ENCODE measurements at regions not wholly inside any gene's neighbourhood (a gene's known extent, or its start where the extent isn't known, plus 50 kb on each side); places are given as distances from the start of the nearest gene placed in this dataset.

DNA sequence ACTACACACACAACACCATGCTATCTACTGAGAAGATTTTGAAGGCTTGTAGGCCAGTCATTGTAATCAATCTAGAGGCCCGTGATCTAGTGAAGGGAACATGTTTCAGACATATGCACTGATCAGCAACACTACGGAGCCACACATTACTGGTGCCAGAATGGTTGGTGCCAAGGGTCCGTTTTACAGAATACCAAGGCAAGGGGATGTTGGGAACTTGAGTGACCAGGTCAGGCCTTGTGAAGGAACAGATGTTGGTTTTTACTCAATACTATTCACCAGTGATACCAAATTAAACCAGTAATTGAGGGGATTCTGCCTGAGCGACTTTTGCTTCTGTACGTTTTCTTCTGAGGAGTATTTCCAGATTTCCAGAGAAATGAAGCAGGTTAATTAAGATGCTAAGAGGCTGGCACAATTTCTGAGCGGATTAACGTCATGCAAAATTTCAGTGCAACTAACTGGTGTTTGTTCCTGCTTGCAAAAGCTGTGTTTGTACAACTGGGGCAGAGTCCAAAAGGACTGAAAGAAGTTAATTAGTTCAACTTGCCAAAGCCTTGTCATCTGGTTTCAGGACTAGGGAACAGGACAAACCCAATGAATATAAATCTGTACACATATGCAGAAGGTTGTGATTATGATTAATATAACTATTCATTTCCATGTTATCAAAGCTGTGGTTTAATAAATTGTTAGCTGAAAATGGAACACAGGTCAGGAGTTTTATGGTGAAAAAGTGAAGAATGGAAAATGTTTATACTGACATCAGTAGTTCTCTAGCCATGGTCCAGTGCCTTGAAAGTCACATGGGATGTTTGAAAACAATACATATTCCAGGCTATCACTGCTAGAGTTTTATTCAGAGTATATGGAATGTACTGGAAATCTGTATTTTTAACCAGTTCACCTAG is 432.1 kb upstream of the DCC start:
- no peak overlapping the region for H3K4me3 Mint-ChIP-seq
- H3K9me3 Mint-ChIP-seq: no peaks in the 10 kb centered on the region
- H3K36me3 Mint-ChIP-seq: no peaks in the 10 kb centered on the region
- POLR2A ChIA-PET: no interaction called here
- 0 out of 2 replicates have a peak, but pooled peaks cover 11% of the 10 kb centered on the region for H3K4me1 Mint-ChIP-seq
- no peaks in the 10 kb centered on the region for H3K27me3 Mint-ChIP-seq (ENCODE audit: low read depth)
- DNase-seq (ENCODE audit: low spot score) (no peak), ATAC-seq (no peak)
- TF ChIP-seq, protein P1, sequence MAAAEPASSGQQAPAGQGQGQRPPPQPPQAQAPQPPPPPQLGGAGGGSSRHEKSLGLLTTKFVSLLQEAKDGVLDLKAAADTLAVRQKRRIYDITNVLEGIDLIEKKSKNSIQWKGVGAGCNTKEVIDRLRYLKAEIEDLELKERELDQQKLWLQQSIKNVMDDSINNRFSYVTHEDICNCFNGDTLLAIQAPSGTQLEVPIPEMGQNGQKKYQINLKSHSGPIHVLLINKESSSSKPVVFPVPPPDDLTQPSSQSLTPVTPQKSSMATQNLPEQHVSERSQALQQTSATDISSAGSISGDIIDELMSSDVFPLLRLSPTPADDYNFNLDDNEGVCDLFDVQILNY (CRISPR knock-in tag; IDR thresholded peaks at IDR 0.05): no peak
- TF ChIP-seq IRF2 (CRISPR knock-in tag; IDR thresholded peaks at IDR 0.05; ENCODE audit: borderline replicate concordance, low read depth): no peak
- TF ChIP-seq, protein P2, sequence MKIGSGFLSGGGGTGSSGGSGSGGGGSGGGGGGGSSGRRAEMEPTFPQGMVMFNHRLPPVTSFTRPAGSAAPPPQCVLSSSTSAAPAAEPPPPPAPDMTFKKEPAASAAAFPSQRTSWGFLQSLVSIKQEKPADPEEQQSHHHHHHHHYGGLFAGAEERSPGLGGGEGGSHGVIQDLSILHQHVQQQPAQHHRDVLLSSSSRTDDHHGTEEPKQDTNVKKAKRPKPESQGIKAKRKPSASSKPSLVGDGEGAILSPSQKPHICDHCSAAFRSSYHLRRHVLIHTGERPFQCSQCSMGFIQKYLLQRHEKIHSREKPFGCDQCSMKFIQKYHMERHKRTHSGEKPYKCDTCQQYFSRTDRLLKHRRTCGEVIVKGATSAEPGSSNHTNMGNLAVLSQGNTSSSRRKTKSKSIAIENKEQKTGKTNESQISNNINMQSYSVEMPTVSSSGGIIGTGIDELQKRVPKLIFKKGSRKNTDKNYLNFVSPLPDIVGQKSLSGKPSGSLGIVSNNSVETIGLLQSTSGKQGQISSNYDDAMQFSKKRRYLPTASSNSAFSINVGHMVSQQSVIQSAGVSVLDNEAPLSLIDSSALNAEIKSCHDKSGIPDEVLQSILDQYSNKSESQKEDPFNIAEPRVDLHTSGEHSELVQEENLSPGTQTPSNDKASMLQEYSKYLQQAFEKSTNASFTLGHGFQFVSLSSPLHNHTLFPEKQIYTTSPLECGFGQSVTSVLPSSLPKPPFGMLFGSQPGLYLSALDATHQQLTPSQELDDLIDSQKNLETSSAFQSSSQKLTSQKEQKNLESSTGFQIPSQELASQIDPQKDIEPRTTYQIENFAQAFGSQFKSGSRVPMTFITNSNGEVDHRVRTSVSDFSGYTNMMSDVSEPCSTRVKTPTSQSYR (CRISPR knock-in tag; IDR thresholded peaks at IDR 0.05): no peak
- TF ChIP-seq, protein P3, sequence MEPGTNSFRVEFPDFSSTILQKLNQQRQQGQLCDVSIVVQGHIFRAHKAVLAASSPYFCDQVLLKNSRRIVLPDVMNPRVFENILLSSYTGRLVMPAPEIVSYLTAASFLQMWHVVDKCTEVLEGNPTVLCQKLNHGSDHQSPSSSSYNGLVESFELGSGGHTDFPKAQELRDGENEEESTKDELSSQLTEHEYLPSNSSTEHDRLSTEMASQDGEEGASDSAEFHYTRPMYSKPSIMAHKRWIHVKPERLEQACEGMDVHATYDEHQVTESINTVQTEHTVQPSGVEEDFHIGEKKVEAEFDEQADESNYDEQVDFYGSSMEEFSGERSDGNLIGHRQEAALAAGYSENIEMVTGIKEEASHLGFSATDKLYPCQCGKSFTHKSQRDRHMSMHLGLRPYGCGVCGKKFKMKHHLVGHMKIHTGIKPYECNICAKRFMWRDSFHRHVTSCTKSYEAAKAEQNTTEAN (CRISPR knock-in tag; IDR thresholded peaks at IDR 0.05): no peak
- TF ChIP-seq JAZF1 (CRISPR knock-in tag; IDR thresholded peaks at IDR 0.05): no peak
- TF ChIP-seq GABPB1 (CRISPR knock-in tag; IDR thresholded peaks at IDR 0.05): 0 out of 2 replicates have a peak, but pooled peaks have one; percentile 46
- TF ChIP-seq, protein P4, sequence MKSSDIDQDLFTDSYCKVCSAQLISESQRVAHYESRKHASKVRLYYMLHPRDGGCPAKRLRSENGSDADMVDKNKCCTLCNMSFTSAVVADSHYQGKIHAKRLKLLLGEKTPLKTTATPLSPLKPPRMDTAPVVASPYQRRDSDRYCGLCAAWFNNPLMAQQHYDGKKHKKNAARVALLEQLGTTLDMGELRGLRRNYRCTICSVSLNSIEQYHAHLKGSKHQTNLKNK (CRISPR knock-in tag; IDR thresholded peaks at IDR 0.05): no peak
- no peak overlapping the region for H3K27ac Mint-ChIP-seq
- CTCF ChIA-PET: no interaction called here

DNA sequence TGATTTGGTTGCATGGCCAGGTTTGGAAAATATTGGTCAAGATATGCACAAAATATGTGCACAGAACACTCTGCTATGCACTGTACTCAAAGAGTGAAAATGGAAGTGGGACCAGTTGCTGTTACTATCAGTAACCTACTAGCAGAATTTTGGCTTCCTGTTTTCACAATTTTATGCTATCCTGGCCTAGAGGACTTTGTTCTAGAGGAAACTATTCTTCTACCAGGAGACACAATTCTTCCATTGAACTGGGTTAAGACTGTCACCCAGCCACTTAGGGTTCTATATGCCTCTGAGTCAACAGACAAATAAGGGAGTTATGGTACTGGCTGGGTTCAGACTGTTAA is 431.4 kb upstream of the DCC start:
- H3K27me3 Mint-ChIP-seq (ENCODE audit: low read depth): no peaks in the 10 kb centered on the region
- no peaks in the 10 kb centered on the region for H3K9me3 Mint-ChIP-seq
- no peaks in the 10 kb centered on the region for H3K36me3 Mint-ChIP-seq
- H3K4me1 Mint-ChIP-seq: 0 out of 2 replicates have a peak, but pooled peaks cover 11% of the 10 kb centered on the region
- ATAC-seq (no peak), DNase-seq (ENCODE audit: low spot score) (no peak)
- CTCF ChIA-PET: no interaction called here
- TF ChIP-seq ZNF416 (CRISPR knock-in tag; IDR thresholded peaks at IDR 0.05): no peak
- TF ChIP-seq, protein P5, sequence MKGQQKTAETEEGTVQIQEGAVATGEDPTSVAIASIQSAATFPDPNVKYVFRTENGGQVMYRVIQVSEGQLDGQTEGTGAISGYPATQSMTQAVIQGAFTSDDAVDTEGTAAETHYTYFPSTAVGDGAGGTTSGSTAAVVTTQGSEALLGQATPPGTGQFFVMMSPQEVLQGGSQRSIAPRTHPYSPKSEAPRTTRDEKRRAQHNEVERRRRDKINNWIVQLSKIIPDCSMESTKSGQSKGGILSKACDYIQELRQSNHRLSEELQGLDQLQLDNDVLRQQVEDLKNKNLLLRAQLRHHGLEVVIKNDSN (CRISPR knock-in tag; IDR thresholded peaks at IDR 0.05): no peak
- POLR2A ChIA-PET: no interaction called here
- no peak overlapping the region for H3K4me3 Mint-ChIP-seq
- H3K27ac Mint-ChIP-seq: no peak overlapping the region

DNA sequence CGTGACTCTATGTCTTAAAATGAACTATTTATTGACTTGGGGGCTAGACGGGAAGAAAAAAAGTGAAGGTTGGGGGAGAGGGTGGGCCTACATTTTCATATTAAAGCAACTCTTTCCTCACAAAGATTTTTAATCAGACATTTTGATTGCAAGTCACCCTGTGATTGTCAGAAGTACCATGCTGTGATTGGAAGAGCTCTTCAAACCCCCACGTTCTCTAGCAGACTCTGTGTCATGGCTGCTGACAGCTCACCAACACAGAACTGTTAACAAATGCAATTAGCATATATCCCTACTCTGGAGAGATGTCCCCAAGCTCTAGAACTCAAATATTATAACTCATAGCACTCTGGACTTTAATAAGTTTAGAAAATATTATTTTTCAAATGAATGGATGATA is 428.4 kb upstream of the DCC start:
- H3K27ac Mint-ChIP-seq: no peak overlapping the region
- ATAC-seq (no peak), DNase-seq (ENCODE audit: low spot score) (no peak)
- 0 out of 2 replicates have a peak, but pooled peaks cover 11% of the 10 kb centered on the region for H3K4me1 Mint-ChIP-seq
- no peaks in the 10 kb centered on the region for H3K36me3 Mint-ChIP-seq
- H3K9me3 Mint-ChIP-seq: no peaks in the 10 kb centered on the region
- no peak overlapping the region for H3K4me3 Mint-ChIP-seq
- ChIA-PET CTCF (no interaction called here), POLR2A (no interaction called here)
- no peaks in the 10 kb centered on the region for H3K27me3 Mint-ChIP-seq (ENCODE audit: low read depth)
- TF ChIP-seq, protein P6, sequence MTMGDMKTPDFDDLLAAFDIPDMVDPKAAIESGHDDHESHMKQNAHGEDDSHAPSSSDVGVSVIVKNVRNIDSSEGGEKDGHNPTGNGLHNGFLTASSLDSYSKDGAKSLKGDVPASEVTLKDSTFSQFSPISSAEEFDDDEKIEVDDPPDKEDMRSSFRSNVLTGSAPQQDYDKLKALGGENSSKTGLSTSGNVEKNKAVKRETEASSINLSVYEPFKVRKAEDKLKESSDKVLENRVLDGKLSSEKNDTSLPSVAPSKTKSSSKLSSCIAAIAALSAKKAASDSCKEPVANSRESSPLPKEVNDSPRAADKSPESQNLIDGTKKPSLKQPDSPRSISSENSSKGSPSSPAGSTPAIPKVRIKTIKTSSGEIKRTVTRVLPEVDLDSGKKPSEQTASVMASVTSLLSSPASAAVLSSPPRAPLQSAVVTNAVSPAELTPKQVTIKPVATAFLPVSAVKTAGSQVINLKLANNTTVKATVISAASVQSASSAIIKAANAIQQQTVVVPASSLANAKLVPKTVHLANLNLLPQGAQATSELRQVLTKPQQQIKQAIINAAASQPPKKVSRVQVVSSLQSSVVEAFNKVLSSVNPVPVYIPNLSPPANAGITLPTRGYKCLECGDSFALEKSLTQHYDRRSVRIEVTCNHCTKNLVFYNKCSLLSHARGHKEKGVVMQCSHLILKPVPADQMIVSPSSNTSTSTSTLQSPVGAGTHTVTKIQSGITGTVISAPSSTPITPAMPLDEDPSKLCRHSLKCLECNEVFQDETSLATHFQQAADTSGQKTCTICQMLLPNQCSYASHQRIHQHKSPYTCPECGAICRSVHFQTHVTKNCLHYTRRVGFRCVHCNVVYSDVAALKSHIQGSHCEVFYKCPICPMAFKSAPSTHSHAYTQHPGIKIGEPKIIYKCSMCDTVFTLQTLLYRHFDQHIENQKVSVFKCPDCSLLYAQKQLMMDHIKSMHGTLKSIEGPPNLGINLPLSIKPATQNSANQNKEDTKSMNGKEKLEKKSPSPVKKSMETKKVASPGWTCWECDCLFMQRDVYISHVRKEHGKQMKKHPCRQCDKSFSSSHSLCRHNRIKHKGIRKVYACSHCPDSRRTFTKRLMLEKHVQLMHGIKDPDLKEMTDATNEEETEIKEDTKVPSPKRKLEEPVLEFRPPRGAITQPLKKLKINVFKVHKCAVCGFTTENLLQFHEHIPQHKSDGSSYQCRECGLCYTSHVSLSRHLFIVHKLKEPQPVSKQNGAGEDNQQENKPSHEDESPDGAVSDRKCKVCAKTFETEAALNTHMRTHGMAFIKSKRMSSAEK (CRISPR knock-in tag; IDR thresholded peaks at IDR 0.05; ENCODE audit: borderline replicate concordance): no peak
- TF ChIP-seq, protein P5 (CRISPR knock-in tag; IDR thresholded peaks at IDR 0.05): no peak
- TF ChIP-seq SMAD3 (CRISPR knock-in tag; IDR thresholded peaks at IDR 0.05; ENCODE audit: borderline replicate concordance) (no peak), ZNF396 (CRISPR knock-in tag; IDR thresholded peaks at IDR 0.05; ENCODE audit: borderline replicate concordance) (no peak)
